Suprapubic skin (tissue), 3 donors: ENCODE measurements at regions not wholly inside any gene's neighbourhood (a gene's known extent, or its start where the extent isn't known, plus 50 kb on each side); places are given as distances from the start of the nearest gene placed in this dataset.

ENCODE experiments used
- EP300 ChIP-seq: sonication (generic); formaldehyde crosslinking; IDR thresholded peaks from one replicate; pipeline ENCODE4 v1.6.1; 2017; ENCODE audit warnings: antibody characterized with exemption
- TF ChIP-seq, protein P1 (sequence below), 2 donors: fragments of 200-600 bp in 1 of 2; fragments of 450-650 bp in 1 of 2; sonication (generic) in 1 of 2; IDR thresholded peaks; one replicate each; pipeline ENCODE4 v1.5.1; 2016 to 2019; ENCODE audit warnings: antibody characterized with exemption in 2 of 2, mild to moderate bottlenecking in 1 of 2, moderate library complexity in 1 of 2

DNA sequence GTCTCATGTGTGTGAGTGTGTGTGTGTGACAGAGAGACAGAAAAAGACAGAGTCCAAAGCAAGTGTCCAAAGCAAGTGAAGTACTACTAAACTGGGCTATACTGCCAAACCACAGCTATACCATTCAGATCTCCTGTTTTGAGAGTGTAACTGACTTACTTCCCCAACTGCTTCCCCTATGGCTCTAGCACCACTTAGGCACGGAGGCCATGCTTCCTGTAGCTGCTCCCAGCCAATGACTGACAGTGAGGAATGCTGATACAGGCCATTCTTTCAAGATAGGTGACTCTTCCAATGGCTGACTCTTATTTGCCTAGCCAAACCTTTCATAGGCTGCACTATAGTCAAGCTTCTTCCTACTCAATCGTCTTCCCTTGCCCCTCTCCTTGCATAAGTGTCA lies 393.2 kb downstream of the BCAT1 start:
- TF ChIP-seq EP300 = no peak
- TF ChIP-seq, protein P1, sequence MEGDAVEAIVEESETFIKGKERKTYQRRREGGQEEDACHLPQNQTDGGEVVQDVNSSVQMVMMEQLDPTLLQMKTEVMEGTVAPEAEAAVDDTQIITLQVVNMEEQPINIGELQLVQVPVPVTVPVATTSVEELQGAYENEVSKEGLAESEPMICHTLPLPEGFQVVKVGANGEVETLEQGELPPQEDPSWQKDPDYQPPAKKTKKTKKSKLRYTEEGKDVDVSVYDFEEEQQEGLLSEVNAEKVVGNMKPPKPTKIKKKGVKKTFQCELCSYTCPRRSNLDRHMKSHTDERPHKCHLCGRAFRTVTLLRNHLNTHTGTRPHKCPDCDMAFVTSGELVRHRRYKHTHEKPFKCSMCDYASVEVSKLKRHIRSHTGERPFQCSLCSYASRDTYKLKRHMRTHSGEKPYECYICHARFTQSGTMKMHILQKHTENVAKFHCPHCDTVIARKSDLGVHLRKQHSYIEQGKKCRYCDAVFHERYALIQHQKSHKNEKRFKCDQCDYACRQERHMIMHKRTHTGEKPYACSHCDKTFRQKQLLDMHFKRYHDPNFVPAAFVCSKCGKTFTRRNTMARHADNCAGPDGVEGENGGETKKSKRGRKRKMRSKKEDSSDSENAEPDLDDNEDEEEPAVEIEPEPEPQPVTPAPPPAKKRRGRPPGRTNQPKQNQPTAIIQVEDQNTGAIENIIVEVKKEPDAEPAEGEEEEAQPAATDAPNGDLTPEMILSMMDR (IDR thresholded peaks at IDR 0.05) = no peak
